ENCODE measurements at regions not wholly inside any gene's neighbourhood (a gene's known extent, or its start where the extent isn't known, plus 50 kb on each side); places are given as distances from the start of the nearest gene placed in this dataset.

DNA sequence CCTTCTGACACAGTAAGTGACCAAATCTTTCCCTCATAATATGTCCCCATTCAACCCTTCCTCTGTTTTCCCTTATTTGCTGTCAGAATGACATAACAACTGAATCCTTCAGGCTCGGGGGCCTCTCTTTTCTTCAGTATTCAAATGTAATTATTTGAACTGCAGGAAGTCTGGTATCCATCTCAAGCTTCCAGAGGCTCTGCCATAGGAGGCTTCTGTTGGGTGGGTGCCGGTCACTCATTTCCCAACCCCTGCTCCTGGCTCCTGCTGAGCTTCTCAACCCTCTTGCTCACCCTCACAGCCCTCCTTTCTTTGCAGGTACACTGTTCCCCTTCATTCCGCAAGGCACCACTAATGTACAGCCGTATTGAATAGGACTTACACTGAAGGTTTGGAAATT is 151.8 kb upstream of the MAP3K1 start:
- TF ChIP-seq, protein P1, sequence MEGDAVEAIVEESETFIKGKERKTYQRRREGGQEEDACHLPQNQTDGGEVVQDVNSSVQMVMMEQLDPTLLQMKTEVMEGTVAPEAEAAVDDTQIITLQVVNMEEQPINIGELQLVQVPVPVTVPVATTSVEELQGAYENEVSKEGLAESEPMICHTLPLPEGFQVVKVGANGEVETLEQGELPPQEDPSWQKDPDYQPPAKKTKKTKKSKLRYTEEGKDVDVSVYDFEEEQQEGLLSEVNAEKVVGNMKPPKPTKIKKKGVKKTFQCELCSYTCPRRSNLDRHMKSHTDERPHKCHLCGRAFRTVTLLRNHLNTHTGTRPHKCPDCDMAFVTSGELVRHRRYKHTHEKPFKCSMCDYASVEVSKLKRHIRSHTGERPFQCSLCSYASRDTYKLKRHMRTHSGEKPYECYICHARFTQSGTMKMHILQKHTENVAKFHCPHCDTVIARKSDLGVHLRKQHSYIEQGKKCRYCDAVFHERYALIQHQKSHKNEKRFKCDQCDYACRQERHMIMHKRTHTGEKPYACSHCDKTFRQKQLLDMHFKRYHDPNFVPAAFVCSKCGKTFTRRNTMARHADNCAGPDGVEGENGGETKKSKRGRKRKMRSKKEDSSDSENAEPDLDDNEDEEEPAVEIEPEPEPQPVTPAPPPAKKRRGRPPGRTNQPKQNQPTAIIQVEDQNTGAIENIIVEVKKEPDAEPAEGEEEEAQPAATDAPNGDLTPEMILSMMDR (IDR thresholded peaks at IDR 0.05), result no peak
- Histone ChIP-seq H3K36me3 (no peaks in the 10 kb centered on the region), H3K4me3 (no peak overlapping the region), H3K27ac (no peak overlapping the region), H3K27me3 (no peaks in the 10 kb centered on the region), H3K9me3 (no peaks in the 10 kb centered on the region), H3K4me1 (no peaks in the 10 kb centered on the region), H3K9ac (ENCODE audit: low read depth in 2 of 2, low read length in 2 of 2) (no peak overlapping the region)
- no peak for DNase-seq
- intact Hi-C loops (cut with DNase I), result no loop called here

DNA sequence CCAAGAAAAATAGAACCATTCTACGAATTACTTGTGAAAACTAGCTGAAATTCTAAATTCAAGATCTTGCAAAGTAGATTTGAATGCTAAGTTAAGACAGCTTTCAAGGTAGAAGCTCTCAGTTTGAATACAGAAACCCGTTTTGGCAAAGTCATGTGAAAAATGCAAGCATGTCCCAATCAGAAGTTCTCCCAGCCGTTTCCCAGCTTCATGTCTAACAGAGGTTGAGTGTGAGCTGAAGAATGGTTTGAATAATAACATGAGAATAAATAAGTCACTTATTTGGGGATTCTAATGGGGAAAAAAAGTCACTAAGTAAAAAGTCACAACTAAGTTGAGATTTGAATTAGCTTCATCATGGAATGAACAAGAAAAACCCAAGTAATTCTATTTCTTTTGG is 152.5 kb upstream of the MAP3K1 start:
- H3K27me3 ChIP-seq, result no peaks in the 10 kb centered on the region
- TF ChIP-seq, protein P1 (IDR thresholded peaks at IDR 0.05), result no peak
- H3K27ac ChIP-seq, result no peak overlapping the region
- no peaks in the 10 kb centered on the region for H3K4me1 ChIP-seq
- no peak overlapping the region for H3K4me3 ChIP-seq
- no peak overlapping the region for H3K9ac ChIP-seq (ENCODE audit: low read depth in 2 of 2, low read length in 2 of 2)
- H3K9me3 ChIP-seq, result no peaks in the 10 kb centered on the region
- no peak for DNase-seq
- intact Hi-C loops (cut with DNase I), result no loop called here
- H3K36me3 ChIP-seq, result no peaks in the 10 kb centered on the region

DNA sequence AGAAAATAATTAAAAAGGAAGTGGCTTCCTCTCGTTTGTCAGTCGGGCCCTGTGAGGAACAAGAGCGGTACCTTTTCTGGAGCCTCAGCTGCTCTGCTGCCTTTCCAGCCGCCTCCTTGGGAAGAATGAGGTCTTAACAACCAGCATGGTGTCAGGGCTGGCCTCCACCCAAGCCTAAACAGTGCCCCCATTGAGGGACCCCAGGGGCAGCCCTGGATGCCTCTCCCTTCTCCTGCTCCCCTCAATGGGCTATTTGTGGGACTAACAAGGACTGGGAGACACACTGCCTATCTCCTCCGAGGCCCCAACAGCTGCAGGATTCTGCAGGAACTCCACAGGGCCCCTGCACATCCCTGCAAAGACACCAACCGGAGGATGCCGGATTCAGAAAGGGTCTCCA is 155.4 kb upstream of the MAP3K1 start:
- Histone ChIP-seq H3K9ac (ENCODE audit: low read depth in 2 of 2, low read length in 2 of 2) (no peak overlapping the region), H3K36me3 (no peaks in the 10 kb centered on the region), H3K9me3 (no peaks in the 10 kb centered on the region), H3K27me3 (no peaks in the 10 kb centered on the region), H3K4me1 (no peaks in the 10 kb centered on the region), H3K27ac (no peak overlapping the region), H3K4me3 (no peak overlapping the region)
- no peak for DNase-seq
- TF ChIP-seq, protein P1 (IDR thresholded peaks at IDR 0.05), result no peak
- intact Hi-C loops (cut with DNase I), result no loop called here

DNA sequence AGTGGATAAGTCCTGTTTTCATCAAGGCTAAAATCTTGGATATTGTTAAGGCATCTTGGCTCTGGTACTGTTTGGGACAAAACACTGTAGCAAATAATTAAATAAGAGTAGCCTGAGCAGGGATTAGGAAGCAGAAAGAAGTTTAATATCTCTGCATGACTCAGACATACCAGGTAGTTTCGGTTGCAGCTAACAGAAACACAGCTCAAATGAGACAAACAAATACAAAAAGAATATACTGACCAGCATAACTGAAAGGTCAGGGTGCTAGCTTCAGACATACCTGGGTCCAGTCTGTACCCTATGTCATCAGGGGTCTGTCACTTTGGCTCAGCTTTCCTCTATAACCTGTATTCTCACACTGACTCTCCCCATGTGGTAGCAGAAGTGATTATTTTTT is 156.4 kb upstream of the MAP3K1 start:
- H3K4me3 ChIP-seq, result no peak overlapping the region
- TF ChIP-seq, protein P1 (IDR thresholded peaks at IDR 0.05), result no peak
- H3K9me3 ChIP-seq, result no peaks in the 10 kb centered on the region
- no peak overlapping the region for H3K9ac ChIP-seq (ENCODE audit: low read depth in 2 of 2, low read length in 2 of 2)
- no peaks in the 10 kb centered on the region for H3K4me1 ChIP-seq
- no peak overlapping the region for H3K27ac ChIP-seq
- intact Hi-C loops (cut with DNase I), result no loop called here
- no peaks in the 10 kb centered on the region for H3K27me3 ChIP-seq
- H3K36me3 ChIP-seq, result no peaks in the 10 kb centered on the region
- DNase-seq, result no peak

DNA sequence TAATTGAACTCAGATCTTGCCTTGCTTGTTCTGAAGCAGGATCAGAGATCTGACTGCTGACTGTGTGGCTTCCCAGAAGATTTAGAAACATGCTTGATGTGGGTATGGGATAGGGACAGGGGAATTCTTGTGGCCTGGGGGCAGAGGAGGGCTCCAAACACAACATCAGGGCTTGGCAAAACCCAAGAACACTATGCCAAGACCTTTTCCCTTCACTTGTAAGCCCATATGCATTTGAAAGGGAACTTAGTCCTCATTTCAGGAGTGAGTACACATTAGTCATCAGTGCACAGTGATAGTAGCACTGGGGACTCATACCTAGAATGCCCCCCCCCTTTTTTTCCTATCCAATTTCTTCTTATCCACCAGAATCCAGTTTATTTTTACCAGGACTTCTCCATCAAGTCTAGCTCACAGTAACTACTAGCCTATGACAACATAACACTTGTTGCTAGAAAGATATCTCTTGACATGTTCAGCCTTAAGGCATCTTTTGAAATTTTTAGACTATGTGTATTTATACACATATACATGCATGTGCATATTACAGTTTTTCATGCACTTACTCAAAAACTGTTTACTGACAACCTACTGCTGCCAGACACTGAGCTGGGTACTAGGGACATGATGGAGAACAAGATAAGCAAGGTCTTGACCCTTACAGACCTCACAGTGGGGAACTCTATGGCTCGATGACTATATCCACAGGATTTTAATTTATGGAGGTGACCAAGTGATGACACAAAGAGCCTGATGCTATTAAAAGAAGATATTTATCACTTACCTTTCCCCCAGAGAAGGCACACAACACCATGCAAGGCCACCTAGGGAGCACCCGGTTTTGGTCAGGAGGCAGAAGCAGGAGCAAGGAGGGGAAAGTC is 158.3 kb upstream of the MAP3K1 start:
- Histone ChIP-seq H3K9me3 (no peaks in the 10 kb centered on the region), H3K27me3 (no peaks in the 10 kb centered on the region), H3K4me1 (no peaks in the 10 kb centered on the region), H3K4me3 (no peak overlapping the region), H3K36me3 (no peaks in the 10 kb centered on the region), H3K27ac (no peak overlapping the region), H3K9ac (ENCODE audit: low read depth in 2 of 2, low read length in 2 of 2) (no peak overlapping the region)
- intact Hi-C loops (cut with DNase I), result no loop called here
- DNase-seq, result no peak
- TF ChIP-seq, protein P1 (IDR thresholded peaks at IDR 0.05), result no peak

Measured in colonic mucosa (tissue), 4 donors.